ENCODE measurements at regions not wholly inside any gene's neighbourhood (a gene's known extent, or its start where the extent isn't known, plus 50 kb on each side); places are given as distances from the start of the nearest gene placed in this dataset.

DNA sequence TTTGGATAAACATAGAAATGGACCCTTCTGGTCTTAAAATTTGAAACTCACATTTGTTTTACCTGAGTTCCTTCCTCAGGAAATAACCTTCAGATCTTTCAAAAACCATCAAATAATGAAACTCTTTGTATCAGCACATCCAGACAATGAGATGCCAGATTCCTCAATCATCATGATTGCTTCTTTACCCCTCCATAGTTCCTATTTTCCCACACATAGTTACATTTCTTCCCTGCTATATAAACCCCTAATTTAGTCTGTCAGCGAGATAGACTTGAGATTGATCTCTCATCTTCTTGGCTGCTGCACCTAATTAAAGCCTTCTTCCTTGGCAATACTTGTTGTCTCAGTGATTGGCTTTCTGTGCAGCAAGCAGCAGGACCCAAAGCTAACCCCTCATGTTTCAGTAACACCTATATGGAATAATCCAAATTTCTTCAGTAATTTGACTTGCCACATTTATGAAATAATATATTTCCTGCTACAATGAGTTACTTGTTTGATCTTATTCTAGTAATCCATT, 83.9 kb upstream of the BANK1 start:
- no peak overlapping the region for H3K4me3 ChIP-seq (ENCODE audit: low read length)
- peaks cover 5% of the 10 kb centered on the region; the same call in 1 of the 2 replicates for H3K9me3 ChIP-seq (ENCODE audit: insufficient read depth, low read length)
- no peaks in the 10 kb centered on the region for H3K36me3 ChIP-seq (replicated peaks; ENCODE audit: low read depth, low read length)
- no peak overlapping the region for H3K27ac ChIP-seq (ENCODE audit: low read length)
- no peaks in the 10 kb centered on the region for H3K27me3 ChIP-seq (ENCODE audit: low read depth, low read length)
- TF ChIP-seq EZH2phosphoT487 (IDR thresholded peaks at IDR 0.05; ENCODE audit: low read depth): no peak
- TF ChIP-seq, protein P1, sequence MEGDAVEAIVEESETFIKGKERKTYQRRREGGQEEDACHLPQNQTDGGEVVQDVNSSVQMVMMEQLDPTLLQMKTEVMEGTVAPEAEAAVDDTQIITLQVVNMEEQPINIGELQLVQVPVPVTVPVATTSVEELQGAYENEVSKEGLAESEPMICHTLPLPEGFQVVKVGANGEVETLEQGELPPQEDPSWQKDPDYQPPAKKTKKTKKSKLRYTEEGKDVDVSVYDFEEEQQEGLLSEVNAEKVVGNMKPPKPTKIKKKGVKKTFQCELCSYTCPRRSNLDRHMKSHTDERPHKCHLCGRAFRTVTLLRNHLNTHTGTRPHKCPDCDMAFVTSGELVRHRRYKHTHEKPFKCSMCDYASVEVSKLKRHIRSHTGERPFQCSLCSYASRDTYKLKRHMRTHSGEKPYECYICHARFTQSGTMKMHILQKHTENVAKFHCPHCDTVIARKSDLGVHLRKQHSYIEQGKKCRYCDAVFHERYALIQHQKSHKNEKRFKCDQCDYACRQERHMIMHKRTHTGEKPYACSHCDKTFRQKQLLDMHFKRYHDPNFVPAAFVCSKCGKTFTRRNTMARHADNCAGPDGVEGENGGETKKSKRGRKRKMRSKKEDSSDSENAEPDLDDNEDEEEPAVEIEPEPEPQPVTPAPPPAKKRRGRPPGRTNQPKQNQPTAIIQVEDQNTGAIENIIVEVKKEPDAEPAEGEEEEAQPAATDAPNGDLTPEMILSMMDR (IDR thresholded peaks at IDR 0.05; ENCODE audit: low read depth, low read length): no peak
- H2AFZ ChIP-seq (ENCODE audit: low read depth, low read length): no peak overlapping the region
- no peaks in the 10 kb centered on the region for H3K79me2 ChIP-seq (ENCODE audit: low read length)
- H3K9ac ChIP-seq (ENCODE audit: low read length): no peak overlapping the region
- no peaks in the 10 kb centered on the region for H3K4me1 ChIP-seq (ENCODE audit: low read length)
- no peak overlapping the region for H3K4me2 ChIP-seq (ENCODE audit: low read length)
- H4K20me1 ChIP-seq (ENCODE audit: insufficient read depth, low read length): no peaks in the 10 kb centered on the region

DNA sequence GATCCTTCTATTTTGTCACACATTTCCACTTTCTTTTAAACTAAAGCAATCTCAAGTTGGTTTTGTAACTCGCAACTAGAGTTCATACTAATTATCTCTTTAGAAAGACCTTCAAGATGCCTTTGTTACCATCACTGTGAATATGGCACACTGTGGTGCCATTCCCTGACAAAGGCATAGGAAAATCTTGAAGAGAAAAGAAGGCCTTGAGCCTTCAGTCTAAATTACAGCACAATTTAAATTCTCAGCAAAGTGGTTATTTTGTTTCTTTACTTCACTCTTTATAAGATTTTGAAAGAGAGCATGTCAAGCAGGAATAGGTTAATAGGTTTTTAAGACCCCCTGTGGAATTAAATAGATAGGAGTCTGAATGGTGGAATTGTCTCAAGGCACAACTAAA, 89.0 kb upstream of the BANK1 start:
- H3K9me3 ChIP-seq (ENCODE audit: insufficient read depth, low read length): peaks cover 3% of the 10 kb centered on the region; the same call in 1 of the 2 replicates
- TF ChIP-seq EZH2phosphoT487 (IDR thresholded peaks at IDR 0.05; ENCODE audit: low read depth): no peak
- TF ChIP-seq, protein P1 (IDR thresholded peaks at IDR 0.05; ENCODE audit: low read depth, low read length): no peak
- no peak overlapping the region for H3K27ac ChIP-seq (ENCODE audit: low read length)
- no peaks in the 10 kb centered on the region for H3K79me2 ChIP-seq (ENCODE audit: low read length)
- H3K4me3 ChIP-seq (ENCODE audit: low read length): no peak overlapping the region
- H3K4me2 ChIP-seq (ENCODE audit: low read length): no peak overlapping the region
- H3K9ac ChIP-seq (ENCODE audit: low read length): no peak overlapping the region
- H3K36me3 ChIP-seq (replicated peaks; ENCODE audit: low read depth, low read length): no peaks in the 10 kb centered on the region
- no peaks in the 10 kb centered on the region for H3K27me3 ChIP-seq (ENCODE audit: low read depth, low read length)
- H3K4me1 ChIP-seq (ENCODE audit: low read length): peaks cover 11% of the 10 kb centered on the region; the same call in 1 of the 2 replicates
- H4K20me1 ChIP-seq (ENCODE audit: insufficient read depth, low read length): no peaks in the 10 kb centered on the region
- H2AFZ ChIP-seq (ENCODE audit: low read depth, low read length): no peak overlapping the region

DNA sequence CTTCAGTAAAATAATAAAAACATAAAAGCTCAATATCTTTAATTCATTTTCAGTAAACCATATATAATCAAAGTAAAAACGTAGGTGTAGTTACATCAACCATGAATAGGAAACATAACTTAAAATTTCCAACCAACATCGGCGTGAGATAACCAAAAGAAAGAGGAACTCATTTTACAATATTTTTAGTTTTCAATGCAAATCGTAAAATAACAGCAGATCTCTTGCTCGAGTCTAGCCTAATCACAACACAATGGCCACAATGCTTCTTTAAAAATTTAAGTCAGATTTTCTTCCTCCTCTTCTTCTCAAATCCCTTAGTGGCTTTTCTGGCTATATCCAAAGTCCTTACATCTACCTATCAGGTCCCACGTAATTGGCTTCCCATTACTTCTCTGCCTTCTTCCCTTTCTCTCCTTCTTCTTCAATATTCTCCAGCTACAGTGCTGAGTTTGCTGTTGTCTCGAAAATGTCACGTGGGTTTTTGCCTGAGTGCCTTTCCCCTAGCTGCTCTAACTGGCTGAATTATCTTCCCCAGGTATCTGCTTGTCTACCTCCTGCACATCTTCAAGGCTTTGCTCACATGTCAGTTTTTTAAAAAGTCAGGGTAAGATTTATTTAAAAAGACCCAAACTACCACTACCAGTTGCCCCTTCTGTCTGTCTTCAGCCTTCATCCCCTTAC, 90.9 kb upstream of the BANK1 start:
- H3K27me3 ChIP-seq (ENCODE audit: low read depth, low read length): no peaks in the 10 kb centered on the region
- peak overlapping the region; percentile 35 for H2AFZ ChIP-seq (ENCODE audit: low read depth, low read length)
- H3K4me3 ChIP-seq (ENCODE audit: low read length): peak overlapping the region; percentile 36
- H3K27ac ChIP-seq (ENCODE audit: low read length): no peak overlapping the region
- H3K4me1 ChIP-seq (ENCODE audit: low read length): peaks cover 11% of the 10 kb centered on the region; the same call in 1 of the 2 replicates
- H3K4me2 ChIP-seq (ENCODE audit: low read length): peak overlapping the region; percentile 53
- no peaks in the 10 kb centered on the region for H3K9me3 ChIP-seq (ENCODE audit: insufficient read depth, low read length)
- no peaks in the 10 kb centered on the region for H3K79me2 ChIP-seq (ENCODE audit: low read length)
- no peak overlapping the region for H3K9ac ChIP-seq (ENCODE audit: low read length)
- no peaks in the 10 kb centered on the region for H3K36me3 ChIP-seq (replicated peaks; ENCODE audit: low read depth, low read length)
- no peaks in the 10 kb centered on the region for H4K20me1 ChIP-seq (ENCODE audit: insufficient read depth, low read length)
- TF ChIP-seq EZH2phosphoT487 (IDR thresholded peaks at IDR 0.05; ENCODE audit: low read depth): no peak
- TF ChIP-seq, protein P1 (IDR thresholded peaks at IDR 0.05; ENCODE audit: low read depth, low read length): no peak

DNA sequence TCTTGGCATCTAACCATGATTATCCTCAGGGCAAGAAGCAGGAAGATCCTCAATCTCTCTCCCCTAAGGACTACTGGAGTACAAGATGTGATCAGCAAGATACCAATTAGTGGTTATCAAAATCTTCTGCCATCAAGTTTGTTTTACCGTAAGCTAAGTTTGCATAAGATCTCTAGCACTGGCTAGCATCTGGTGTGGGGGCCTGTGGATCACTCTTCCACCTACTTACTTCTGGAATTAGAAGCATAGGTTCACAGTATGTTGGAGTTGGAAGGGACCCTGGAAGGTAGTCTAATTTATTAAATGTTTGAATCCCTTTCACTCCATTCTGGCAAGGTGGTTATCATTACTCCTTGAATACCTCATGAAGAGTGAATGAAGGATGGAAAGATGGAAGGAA, 93.3 kb upstream of the BANK1 start:
- no peak overlapping the region for H3K4me2 ChIP-seq (ENCODE audit: low read length)
- H3K9me3 ChIP-seq (ENCODE audit: insufficient read depth, low read length): no peaks in the 10 kb centered on the region
- no peaks in the 10 kb centered on the region for H4K20me1 ChIP-seq (ENCODE audit: insufficient read depth, low read length)
- no peaks in the 10 kb centered on the region for H3K36me3 ChIP-seq (replicated peaks; ENCODE audit: low read depth, low read length)
- TF ChIP-seq EZH2phosphoT487 (IDR thresholded peaks at IDR 0.05; ENCODE audit: low read depth): no peak
- TF ChIP-seq, protein P1 (IDR thresholded peaks at IDR 0.05; ENCODE audit: low read depth, low read length): no peak
- H2AFZ ChIP-seq (ENCODE audit: low read depth, low read length): no peak overlapping the region
- peaks cover 21% of the 10 kb centered on the region for H3K4me1 ChIP-seq (ENCODE audit: low read length)
- no peak overlapping the region for H3K9ac ChIP-seq (ENCODE audit: low read length)
- no peaks in the 10 kb centered on the region for H3K79me2 ChIP-seq (ENCODE audit: low read length)
- H3K4me3 ChIP-seq (ENCODE audit: low read length): no peak overlapping the region
- H3K27me3 ChIP-seq (ENCODE audit: low read depth, low read length): no peaks in the 10 kb centered on the region
- H3K27ac ChIP-seq (ENCODE audit: low read length): no peak overlapping the region

Measured in OCI-LY3 (cell line).